CD14-positive monocyte (primary cell): ENCODE measurements at regions not wholly inside any gene's neighbourhood (a gene's known extent, or its start where the extent isn't known, plus 50 kb on each side); places are given as distances from the start of the nearest gene placed in this dataset.

ENCODE experiments used
- DNase-seq, 3 donors: peaks; one replicate each; pipeline ENCODE4 v3.0.0-alpha.2; 2011 to 2022
- H2AFZ ChIP-seq: 2 replicates; pipeline ENCODE4 v1.6.0; 2012; ENCODE audit warnings: mild to moderate bottlenecking, low read depth, low read length, inconsistent platforms; ENCODE audit not compliant: insufficient read depth, poor library complexity, severe bottlenecking
- H3K27ac ChIP-seq, 2 donors: 1 replicate in 1 of 2; 2 replicates in 1 of 2; pipeline ENCODE4 v1.5.1; 2012 to 2013; ENCODE audit warnings: low read length in 2 of 2, control low read depth in 1 of 2, inconsistent platforms in 1 of 2, low read depth in 1 of 2, mild to moderate bottlenecking in 1 of 2
- H3K27me3 ChIP-seq, 2 donors: one replicate each; pipeline versions ENCODE4 v1.6.0 to v1.6.1; 2011 to 2013; ENCODE audit warnings: low read length in 2 of 2; ENCODE audit not compliant: control insufficient read depth in 2 of 2, insufficient read depth in 2 of 2
- H3K36me3 ChIP-seq, 2 donors: replicated peaks in 1 of 2; 1 replicate in 1 of 2; 2 replicates in 1 of 2; pipeline versions ENCODE4 v1.5.1 to v1.6.1; 2012 to 2013; ENCODE audit warnings: low read length in 2 of 2, control low read depth in 1 of 2, inconsistent platforms in 1 of 2, mild to moderate bottlenecking in 1 of 2; ENCODE audit not compliant: insufficient read depth in 2 of 2, control insufficient read depth in 1 of 2
- H3K4me1 ChIP-seq, 2 donors: 1 replicate in 1 of 2; 2 replicates in 1 of 2; pipeline versions ENCODE4 v1.5.1 to v1.6.1; 2012 to 2013; ENCODE audit warnings: low read length in 2 of 2, control low read depth in 1 of 2, inconsistent platforms in 1 of 2, mild to moderate bottlenecking in 1 of 2, moderate library complexity in 1 of 2; ENCODE audit not compliant: insufficient read depth in 2 of 2, control insufficient read depth in 1 of 2
- H3K4me2 ChIP-seq: replicated peaks from 2 replicates; pipeline ENCODE3; 2012; ENCODE audit warnings: low read length, moderate library complexity, mild to moderate bottlenecking; ENCODE audit not compliant: poor library complexity, severe bottlenecking; ENCODE audit errors: extremely low read depth
- H3K4me3 ChIP-seq, 3 experiments: fragments of 200-600 bp in 1 of 3; sonication (generic) in 1 of 3; replicated peaks in 1 of 3; 1 replicate in 2 of 3; 2 replicates in 1 of 3; pipeline ENCODE4 v1.5.1; 2011 to 2013; ENCODE audit warnings: low read length in 3 of 3, mild to moderate bottlenecking in 3 of 3, control low read depth in 2 of 3, low read depth in 2 of 3, inconsistent platforms in 1 of 3, moderate library complexity in 1 of 3
- H3K79me2 ChIP-seq: 2 replicates; pipeline ENCODE4 v1.6.0; 2012; ENCODE audit warnings: mild to moderate bottlenecking, control low read depth, inconsistent platforms, low read length, moderate library complexity; ENCODE audit not compliant: insufficient read depth
- H3K9ac ChIP-seq: 2 replicates; pipeline ENCODE4 v1.6.0; 2017; ENCODE audit warnings: low read length, mild to moderate bottlenecking; ENCODE audit not compliant: insufficient read depth, poor library complexity, severe bottlenecking
- H3K9me3 ChIP-seq, 2 donors: replicated peaks in 1 of 2; 1 replicate in 1 of 2; 2 replicates in 1 of 2; pipeline versions ENCODE4 v1.5.1 to v1.6.1; 2012 to 2013; ENCODE audit warnings: low read length in 2 of 2, control low read depth in 1 of 2; ENCODE audit not compliant: control insufficient read depth in 1 of 2, insufficient read depth in 1 of 2
- H4K20me1 ChIP-seq: 2 replicates; pipeline ENCODE4 v1.6.0; 2012; ENCODE audit warnings: mild to moderate bottlenecking, low read length, control low read depth, moderate library complexity; ENCODE audit not compliant: insufficient read depth
- H3K27ac Mint-ChIP-seq, 7 donors: one replicate each; pipeline ENCODE4 v1.8.0; 2020; ENCODE audit warnings: mild to moderate bottlenecking in 7 of 7, mixed read lengths in 7 of 7, moderate library complexity in 6 of 7, inconsistent platforms in 2 of 7
- H3K27me3 Mint-ChIP-seq, 3 donors: one replicate each; pipeline ENCODE4 v1.8.0; 2021 to 2022; ENCODE audit warnings: low read depth in 3 of 3, mild to moderate bottlenecking in 3 of 3, mixed read lengths in 3 of 3, moderate library complexity in 3 of 3, inconsistent platforms in 1 of 3
- H3K36me3 Mint-ChIP-seq, 2 donors: one replicate each; pipeline ENCODE4 v1.8.0; 2020; ENCODE audit warnings: mixed read lengths in 2 of 2, inconsistent platforms in 1 of 2, mild to moderate bottlenecking in 1 of 2
- H3K4me1 Mint-ChIP-seq: one replicate; pipeline ENCODE4 v1.8.0; 2020; ENCODE audit warnings: mild to moderate bottlenecking, mixed read lengths
- H3K4me3 Mint-ChIP-seq, 2 donors: one replicate each; pipeline ENCODE4 v1.8.0; 2020; ENCODE audit warnings: mild to moderate bottlenecking in 2 of 2, mixed read lengths in 2 of 2, moderate library complexity in 1 of 2
- H3K9me3 Mint-ChIP-seq, 7 donors: one replicate each; pipeline ENCODE4 v1.8.0; 2020 to 2022; ENCODE audit warnings: mixed read lengths in 7 of 7, mild to moderate bottlenecking in 6 of 7, moderate library complexity in 6 of 7, inconsistent platforms in 2 of 7
- WGBS: methylation state at CpG from one replicate; pipeline ENCODE4 v1.1.5; 2013; ENCODE audit warnings: missing lambda C conversion rate; ENCODE audit not compliant: insufficient coverage; 5-methylcytosine and 5-hydroxymethylcytosine counted together
- intact Hi-C, 2 donors: fragments of 100-400 bp; cut with micrococcal nuclease; formaldehyde crosslinking; loops; one replicate each; pipeline versions ENCODE4 v1.15.0 to v1.15.1; 2023
- TF ChIP-seq, protein P1 (sequence below): fragments of 200-600 bp; IDR thresholded peaks from one replicate; pipeline ENCODE4 v1.8.0; 2022; ENCODE audit warnings: antibody characterized with exemption, mild to moderate bottlenecking

DNA sequence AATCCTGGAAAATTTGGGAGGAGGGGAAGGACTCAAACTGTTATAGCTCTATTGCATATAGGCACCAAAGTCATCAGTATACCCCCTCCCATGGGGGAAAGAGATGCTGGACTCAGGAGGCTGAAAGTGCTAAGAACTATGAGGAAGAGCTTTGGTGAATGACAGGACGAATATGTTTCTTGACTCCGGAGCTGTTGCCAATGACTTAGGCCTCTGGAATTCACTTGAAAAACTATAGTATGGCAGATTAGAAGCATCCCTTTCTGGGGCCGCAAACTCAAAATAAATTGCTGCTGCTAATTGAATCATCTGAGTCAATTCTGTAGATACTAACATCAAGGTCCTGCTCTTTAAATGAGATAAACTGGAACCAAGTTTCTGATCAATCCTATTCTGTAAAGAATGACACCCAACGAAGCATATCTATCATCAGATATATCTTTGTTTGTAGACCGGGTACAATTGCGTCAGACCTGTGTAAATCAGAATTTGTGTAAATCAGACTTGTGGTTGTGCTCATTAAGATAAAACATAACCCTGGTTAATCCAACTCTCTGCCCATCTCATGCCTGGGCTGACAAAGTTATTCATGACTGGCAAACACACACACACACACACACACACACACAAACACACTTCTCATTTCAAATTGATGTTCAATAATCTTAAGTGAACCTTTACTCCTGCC is 1793.8 kb upstream of the PCDH20 start:
- H3K9me3 Mint-ChIP-seq, result peaks cover 2 to 11% (median 8%) of the 10 kb centered on the region in 7 donors
- Histone ChIP-seq H3K4me3 (no peak overlapping the region), H3K27ac (no peak overlapping the region), H3K9me3 (peaks cover 0 to under 1% of the 10 kb centered on the region in 2 donors), H3K27me3 (no peaks in the 10 kb centered on the region), H3K36me3 (no peaks in the 10 kb centered on the region), H3K9ac (no peak overlapping the region), H3K4me2 (no peak overlapping the region), H2AFZ (no peak overlapping the region), H4K20me1 (no peaks in the 10 kb centered on the region), H3K79me2 (no peaks in the 10 kb centered on the region), H3K4me1 (no peaks in the 10 kb centered on the region)
- TF ChIP-seq, protein P1, sequence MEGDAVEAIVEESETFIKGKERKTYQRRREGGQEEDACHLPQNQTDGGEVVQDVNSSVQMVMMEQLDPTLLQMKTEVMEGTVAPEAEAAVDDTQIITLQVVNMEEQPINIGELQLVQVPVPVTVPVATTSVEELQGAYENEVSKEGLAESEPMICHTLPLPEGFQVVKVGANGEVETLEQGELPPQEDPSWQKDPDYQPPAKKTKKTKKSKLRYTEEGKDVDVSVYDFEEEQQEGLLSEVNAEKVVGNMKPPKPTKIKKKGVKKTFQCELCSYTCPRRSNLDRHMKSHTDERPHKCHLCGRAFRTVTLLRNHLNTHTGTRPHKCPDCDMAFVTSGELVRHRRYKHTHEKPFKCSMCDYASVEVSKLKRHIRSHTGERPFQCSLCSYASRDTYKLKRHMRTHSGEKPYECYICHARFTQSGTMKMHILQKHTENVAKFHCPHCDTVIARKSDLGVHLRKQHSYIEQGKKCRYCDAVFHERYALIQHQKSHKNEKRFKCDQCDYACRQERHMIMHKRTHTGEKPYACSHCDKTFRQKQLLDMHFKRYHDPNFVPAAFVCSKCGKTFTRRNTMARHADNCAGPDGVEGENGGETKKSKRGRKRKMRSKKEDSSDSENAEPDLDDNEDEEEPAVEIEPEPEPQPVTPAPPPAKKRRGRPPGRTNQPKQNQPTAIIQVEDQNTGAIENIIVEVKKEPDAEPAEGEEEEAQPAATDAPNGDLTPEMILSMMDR, result no peak
- DNase-seq, result no peak
- intact Hi-C loops, result no loop called here
- no peaks in the 10 kb centered on the region for H3K27me3 Mint-ChIP-seq
- WGBS, result 95% methylated on average over 3 of the region's 6 CpGs
- no peak overlapping the region for H3K4me3 Mint-ChIP-seq
- H3K36me3 Mint-ChIP-seq, result no peaks in the 10 kb centered on the region
- H3K27ac Mint-ChIP-seq, result no peak overlapping the region
- H3K4me1 Mint-ChIP-seq, result no peaks in the 10 kb centered on the region

GRCh38 chr13:63208826-63209225 is 1793.2 kb upstream of the PCDH20 start:
- Mint-ChIP-seq H3K27ac (no peak overlapping the region), H3K4me1 (no peaks in the 10 kb centered on the region), H3K9me3 (peaks cover 0 to 8% (median 4%) of the 10 kb centered on the region in 7 donors), H3K4me3 (no peak overlapping the region), H3K27me3 (no peaks in the 10 kb centered on the region), H3K36me3 (no peaks in the 10 kb centered on the region)
- no peak for DNase-seq
- Histone ChIP-seq H3K27me3 (no peaks in the 10 kb centered on the region), H4K20me1 (no peaks in the 10 kb centered on the region), H2AFZ (no peak overlapping the region), H3K9ac (no peak overlapping the region), H3K79me2 (no peaks in the 10 kb centered on the region), H3K4me2 (no peak overlapping the region), H3K9me3 (no peaks in the 10 kb centered on the region), H3K27ac (no peak overlapping the region), H3K36me3 (no peaks in the 10 kb centered on the region), H3K4me3 (no peak overlapping the region), H3K4me1 (no peaks in the 10 kb centered on the region)
- intact Hi-C loops, result no loop called here
- WGBS, result 100% methylated on average over 2 of the region's 3 CpGs
- TF ChIP-seq, protein P1, result no peak
